Uterus (tissue), 2 donors: ENCODE measurements at regions not wholly inside any gene's neighbourhood (a gene's known extent, or its start where the extent isn't known, plus 50 kb on each side); places are given as distances from the start of the nearest gene placed in this dataset.

ENCODE experiments used
- POLR2A ChIP-seq, 2 donors: fragments of 450-650 bp; IDR thresholded peaks; one replicate each; pipeline ENCODE4 v1.6.1; 2016; ENCODE audit warnings: antibody characterized with exemption in 2 of 2, mild to moderate bottlenecking in 1 of 2, moderate library complexity in 1 of 2
- TF ChIP-seq, protein P1 (sequence below), 4 experiments: fragments of 200-600 bp in 2 of 4; fragments of 450-650 bp in 2 of 4; sonication (generic) in 2 of 4; IDR thresholded peaks; one replicate each; pipeline ENCODE4 v1.5.1; 2016 to 2019; ENCODE audit warnings: antibody characterized with exemption in 4 of 4, mild to moderate bottlenecking in 2 of 4, moderate library complexity in 1 of 4

DNA sequence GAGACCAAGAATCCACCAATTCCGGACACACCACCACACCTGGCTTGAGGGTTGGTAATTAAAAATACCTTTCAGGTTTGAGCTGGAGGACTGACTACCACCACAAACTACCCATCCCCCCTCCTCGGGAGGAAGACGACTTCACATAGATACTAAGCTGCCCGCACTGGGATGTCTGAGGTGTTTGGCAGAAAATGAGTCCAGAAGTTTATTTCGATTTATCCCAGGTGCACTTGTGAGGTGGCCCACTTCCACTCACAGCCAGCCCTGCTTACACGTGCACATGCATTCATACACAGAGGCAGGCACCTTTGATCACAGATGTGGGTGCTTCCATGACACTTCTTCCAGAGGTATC is 187.1 kb downstream of the ID4 start:
- TF ChIP-seq, protein P1, sequence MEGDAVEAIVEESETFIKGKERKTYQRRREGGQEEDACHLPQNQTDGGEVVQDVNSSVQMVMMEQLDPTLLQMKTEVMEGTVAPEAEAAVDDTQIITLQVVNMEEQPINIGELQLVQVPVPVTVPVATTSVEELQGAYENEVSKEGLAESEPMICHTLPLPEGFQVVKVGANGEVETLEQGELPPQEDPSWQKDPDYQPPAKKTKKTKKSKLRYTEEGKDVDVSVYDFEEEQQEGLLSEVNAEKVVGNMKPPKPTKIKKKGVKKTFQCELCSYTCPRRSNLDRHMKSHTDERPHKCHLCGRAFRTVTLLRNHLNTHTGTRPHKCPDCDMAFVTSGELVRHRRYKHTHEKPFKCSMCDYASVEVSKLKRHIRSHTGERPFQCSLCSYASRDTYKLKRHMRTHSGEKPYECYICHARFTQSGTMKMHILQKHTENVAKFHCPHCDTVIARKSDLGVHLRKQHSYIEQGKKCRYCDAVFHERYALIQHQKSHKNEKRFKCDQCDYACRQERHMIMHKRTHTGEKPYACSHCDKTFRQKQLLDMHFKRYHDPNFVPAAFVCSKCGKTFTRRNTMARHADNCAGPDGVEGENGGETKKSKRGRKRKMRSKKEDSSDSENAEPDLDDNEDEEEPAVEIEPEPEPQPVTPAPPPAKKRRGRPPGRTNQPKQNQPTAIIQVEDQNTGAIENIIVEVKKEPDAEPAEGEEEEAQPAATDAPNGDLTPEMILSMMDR (IDR thresholded peaks at IDR 0.05): no peak
- TF ChIP-seq POLR2A (IDR thresholded peaks at IDR 0.05): no peak
